ENCODE measurements at regions not wholly inside any gene's neighbourhood (a gene's known extent, or its start where the extent isn't known, plus 50 kb on each side); places are given as distances from the start of the nearest gene placed in this dataset.
A peak's percentile ranks its signal among the peaks of the same experiment; 100 is the strongest.

DNA sequence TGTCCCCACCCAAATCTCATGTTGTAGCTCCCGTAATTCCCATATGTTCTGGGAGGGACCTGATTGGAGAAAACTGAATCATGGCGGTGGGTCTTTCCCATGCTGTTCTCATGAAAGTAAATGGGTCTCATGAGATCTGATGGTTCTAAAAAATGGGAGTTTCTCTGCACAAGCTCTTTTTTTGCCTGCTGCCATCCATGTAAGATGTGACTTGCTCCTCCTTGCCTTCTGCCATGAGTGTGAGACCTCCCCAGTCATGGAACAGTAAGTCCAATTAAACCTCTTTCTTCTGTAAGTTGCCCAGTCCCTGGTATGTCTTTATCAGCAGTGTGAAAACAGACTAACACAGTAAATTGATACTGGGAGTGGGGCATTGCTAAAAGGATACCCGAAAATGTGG is 1218.4 kb upstream of the CITED2 start:
- H3K27me3 Mint-ChIP-seq, result peaks cover 4% of the 10 kb centered on the region
- no peak overlapping the region for H3K27ac Mint-ChIP-seq
- H3K4me1 Mint-ChIP-seq, result no peaks in the 10 kb centered on the region
- peaks cover 4% of the 10 kb centered on the region for H3K9me3 Mint-ChIP-seq
- no peaks in the 10 kb centered on the region for H3K36me3 Mint-ChIP-seq
- no peak overlapping the region for H3K4me3 Mint-ChIP-seq
- DNase-seq, result no peak

DNA sequence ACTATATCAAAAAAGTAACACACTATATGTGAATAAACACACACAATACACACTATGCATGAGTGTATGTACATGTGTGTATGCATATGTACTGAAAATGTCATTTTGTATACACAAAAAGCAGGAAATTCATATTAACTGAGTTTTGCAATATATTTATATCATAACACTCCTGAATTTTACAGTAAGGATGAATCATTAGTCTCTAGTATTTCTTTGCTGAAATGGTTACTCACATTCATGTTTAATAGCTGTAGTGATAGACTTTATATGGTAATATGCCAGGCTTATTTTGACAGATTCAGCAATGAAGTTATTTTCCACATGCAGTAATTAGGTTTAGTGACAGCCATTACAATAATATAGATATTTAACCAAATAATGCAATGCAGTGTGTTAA is 1216.2 kb upstream of the CITED2 start:
- Mint-ChIP-seq H3K9me3 (peaks cover 5% of the 10 kb centered on the region), H3K27me3 (peaks cover 8% of the 10 kb centered on the region), H3K36me3 (no peaks in the 10 kb centered on the region), H3K4me3 (no peak overlapping the region), H3K4me1 (peaks cover 6% of the 10 kb centered on the region), H3K27ac (no peak overlapping the region)
- no peak for DNase-seq

DNA sequence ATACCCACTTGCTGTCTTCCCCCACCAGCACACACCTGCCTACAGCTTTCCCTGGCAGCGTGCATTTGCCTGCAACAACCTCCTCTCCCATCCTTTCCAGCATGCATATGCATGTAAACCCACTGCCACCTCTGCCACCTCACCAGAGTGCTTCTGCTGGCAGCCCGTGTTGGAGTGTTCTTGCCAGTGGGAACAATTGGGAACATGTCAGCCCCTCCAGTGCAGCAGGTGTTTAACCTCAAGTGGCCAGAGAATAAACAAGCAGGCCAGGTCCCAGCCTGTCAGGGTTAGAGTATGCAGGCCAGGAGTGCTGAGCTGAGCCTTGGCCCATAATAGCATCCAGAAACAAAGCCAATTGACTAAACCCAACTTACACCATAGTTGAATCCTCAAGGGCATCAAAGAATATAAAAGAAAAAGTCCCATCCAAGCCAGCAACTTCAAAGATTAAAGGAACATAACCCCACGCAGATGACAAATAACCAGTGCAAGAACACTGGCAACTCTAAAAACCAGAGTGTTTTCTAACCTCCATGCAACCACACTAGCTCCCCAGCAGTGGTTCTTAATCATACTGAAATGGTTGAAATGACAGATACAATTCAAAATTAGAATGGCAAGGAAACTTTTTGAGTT is 1212.1 kb upstream of the CITED2 start:
- peaks cover 1% of the 10 kb centered on the region for H3K9me3 Mint-ChIP-seq
- H3K27me3 Mint-ChIP-seq, result peaks cover 34% of the 10 kb centered on the region
- no peak overlapping the region for H3K4me3 Mint-ChIP-seq
- peaks cover 11% of the 10 kb centered on the region for H3K4me1 Mint-ChIP-seq
- DNase-seq, result peak; percentile 3
- H3K27ac Mint-ChIP-seq, result peak overlapping the region; percentile 14
- H3K36me3 Mint-ChIP-seq, result no peaks in the 10 kb centered on the region

DNA sequence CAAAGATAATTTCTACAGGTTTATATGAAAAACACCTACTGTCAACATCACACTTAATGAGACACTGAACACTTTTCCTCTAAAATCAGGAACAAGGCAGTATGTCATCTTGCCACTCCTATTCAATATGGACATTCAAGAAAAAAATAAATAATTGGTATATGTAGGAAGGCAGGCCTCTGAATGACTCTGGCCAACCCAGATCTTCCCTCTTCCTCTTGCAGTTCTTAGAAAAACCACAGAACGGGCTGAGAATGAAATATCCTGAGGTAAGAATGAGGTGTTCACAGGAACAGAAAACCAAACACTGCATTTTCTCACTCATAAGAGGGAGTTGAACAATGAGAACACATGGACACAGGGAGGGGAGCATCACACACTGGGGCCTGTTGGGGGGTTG is 1207.2 kb upstream of the CITED2 start:
- no peaks in the 10 kb centered on the region for H3K9me3 Mint-ChIP-seq
- H3K27ac Mint-ChIP-seq, result no peak overlapping the region

DNA sequence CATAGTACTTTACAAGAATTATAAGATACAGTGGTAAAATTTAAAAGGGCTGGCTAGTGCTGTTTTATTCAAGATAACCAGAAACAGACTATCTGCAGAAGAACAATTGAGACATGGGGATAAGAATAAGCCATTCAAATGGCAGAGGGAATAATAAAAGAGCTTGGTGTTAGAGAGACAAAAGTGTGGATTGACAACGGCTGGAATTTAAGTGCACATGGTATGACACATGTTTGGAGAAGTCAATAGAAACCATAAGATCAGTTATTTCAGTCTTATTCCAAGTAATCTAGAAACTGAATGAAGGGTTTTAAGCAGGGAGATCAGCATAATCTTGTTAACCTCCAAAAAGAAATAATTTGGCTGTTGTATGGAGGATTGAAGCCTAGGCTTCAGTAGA is 1205.5 kb upstream of the CITED2 start:
- no peak for DNase-seq
- Mint-ChIP-seq H3K27me3 (peaks cover 39% of the 10 kb centered on the region), H3K9me3 (no peaks in the 10 kb centered on the region), H3K4me3 (no peak overlapping the region), H3K27ac (no peak overlapping the region), H3K36me3 (no peaks in the 10 kb centered on the region), H3K4me1 (peaks cover 7% of the 10 kb centered on the region)

More for the DNA sequence above, 1207.2 kb upstream of the CITED2 start:
- peaks cover 42% of the 10 kb centered on the region for H3K27me3 Mint-ChIP-seq
- H3K4me1 Mint-ChIP-seq, result peaks cover 9% of the 10 kb centered on the region
- DNase-seq, result no peak
- no peak overlapping the region for H3K4me3 Mint-ChIP-seq
- H3K36me3 Mint-ChIP-seq, result no peaks in the 10 kb centered on the region

DNA sequence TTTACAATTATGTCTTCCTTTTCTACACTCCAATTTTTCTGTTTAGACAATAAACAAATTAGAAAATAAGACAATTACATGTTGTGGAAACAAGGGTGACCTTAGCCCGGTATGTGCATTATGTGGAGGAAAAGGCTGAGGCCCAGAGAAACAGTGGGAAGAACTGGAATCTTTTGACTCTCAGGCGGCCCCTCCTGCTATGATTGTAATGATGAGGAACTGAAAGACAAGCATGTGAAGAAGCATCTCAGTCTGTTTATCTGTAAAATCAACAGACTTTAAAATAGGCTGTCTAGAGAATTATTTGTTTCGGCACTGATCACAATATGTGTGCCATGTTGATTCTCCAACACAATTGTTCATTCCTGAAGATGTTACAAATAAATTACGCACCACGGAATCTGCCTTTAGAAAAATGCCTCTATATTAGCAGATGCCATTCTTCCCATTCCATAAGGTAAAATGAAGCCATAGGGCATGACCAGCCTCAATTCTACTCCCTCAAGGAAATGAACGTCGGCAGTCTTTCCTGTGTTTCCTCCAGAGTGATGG is 1201.6 kb upstream of the CITED2 start:
- Mint-ChIP-seq H3K36me3 (no peaks in the 10 kb centered on the region), H3K9me3 (no peaks in the 10 kb centered on the region), H3K4me1 (peaks cover 7% of the 10 kb centered on the region), H3K27ac (no peak overlapping the region), H3K27me3 (peaks cover 16% of the 10 kb centered on the region), H3K4me3 (no peak overlapping the region)
- DNase-seq, result no peak

DNA sequence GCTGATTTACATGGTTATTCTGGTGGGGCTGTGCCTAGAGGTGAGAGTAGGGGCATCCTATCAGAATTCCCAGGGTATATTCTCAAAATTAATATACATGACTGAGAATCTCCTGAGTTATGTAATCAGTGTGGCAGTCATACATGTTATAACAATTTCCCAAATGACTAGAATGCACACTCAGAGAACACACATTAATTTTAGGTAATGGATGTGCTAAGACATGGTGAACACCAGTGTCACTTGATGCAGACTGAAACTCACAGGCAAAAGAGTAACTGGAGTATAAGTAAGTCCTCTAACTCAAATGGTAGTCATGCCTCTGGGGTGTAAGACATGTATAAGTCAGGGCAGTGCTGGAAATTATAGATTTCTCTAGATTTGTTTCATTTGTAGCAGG is 1198.4 kb upstream of the CITED2 start:
- peaks cover 13% of the 10 kb centered on the region for H3K27me3 Mint-ChIP-seq
- peaks cover 7% of the 10 kb centered on the region for H3K4me1 Mint-ChIP-seq
- no peak for DNase-seq
- H3K27ac Mint-ChIP-seq, result no peak overlapping the region
- no peaks in the 10 kb centered on the region for H3K36me3 Mint-ChIP-seq
- no peaks in the 10 kb centered on the region for H3K9me3 Mint-ChIP-seq
- no peak overlapping the region for H3K4me3 Mint-ChIP-seq

DNA sequence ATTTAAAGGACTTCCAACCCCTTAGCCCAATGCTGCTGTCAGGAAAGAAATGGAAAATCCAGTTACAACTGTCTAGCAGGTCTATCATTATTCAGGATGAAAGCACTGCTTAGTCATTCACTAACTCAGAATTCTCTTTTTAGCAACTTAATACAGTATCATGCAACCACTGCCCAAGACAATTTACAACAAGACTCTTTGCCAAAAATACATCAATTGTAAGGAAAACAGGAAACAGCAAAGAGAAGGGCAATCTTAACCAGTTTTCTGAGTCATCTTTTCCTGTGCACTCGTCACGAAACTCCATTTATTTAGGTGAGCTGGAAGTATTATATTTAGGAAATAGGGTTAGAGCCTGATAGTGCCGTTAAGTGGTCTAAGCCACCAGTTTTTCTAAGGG is 1197.7 kb upstream of the CITED2 start:
- Mint-ChIP-seq H3K4me3 (no peak overlapping the region), H3K27ac (no peak overlapping the region), H3K36me3 (no peaks in the 10 kb centered on the region), H3K27me3 (peaks cover 19% of the 10 kb centered on the region), H3K4me1 (peaks cover 7% of the 10 kb centered on the region), H3K9me3 (no peaks in the 10 kb centered on the region)
- DNase-seq, result no peak

DNA sequence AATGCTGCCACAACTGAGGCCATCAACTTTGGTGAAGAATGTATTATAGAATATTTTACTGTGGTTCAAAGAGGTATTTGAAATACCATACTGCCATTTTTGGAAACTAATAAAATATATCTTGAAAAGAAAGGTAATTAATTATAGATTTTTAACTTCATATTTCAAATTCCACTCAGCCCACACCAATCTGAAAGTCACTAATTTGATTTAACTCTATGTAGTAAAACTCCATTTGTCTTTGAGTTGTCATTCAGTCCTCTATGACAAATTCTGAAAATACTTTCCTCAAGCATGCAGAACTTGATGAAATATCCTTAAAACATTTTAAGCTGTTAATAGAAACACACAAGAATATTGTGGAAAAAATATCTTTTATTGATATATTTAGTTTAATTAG is 1196.7 kb upstream of the CITED2 start:
- Mint-ChIP-seq H3K9me3 (no peaks in the 10 kb centered on the region), H3K27ac (no peak overlapping the region), H3K27me3 (peaks cover 14% of the 10 kb centered on the region), H3K4me1 (peaks cover 7% of the 10 kb centered on the region), H3K36me3 (no peaks in the 10 kb centered on the region), H3K4me3 (no peak overlapping the region)
- no peak for DNase-seq

DNA sequence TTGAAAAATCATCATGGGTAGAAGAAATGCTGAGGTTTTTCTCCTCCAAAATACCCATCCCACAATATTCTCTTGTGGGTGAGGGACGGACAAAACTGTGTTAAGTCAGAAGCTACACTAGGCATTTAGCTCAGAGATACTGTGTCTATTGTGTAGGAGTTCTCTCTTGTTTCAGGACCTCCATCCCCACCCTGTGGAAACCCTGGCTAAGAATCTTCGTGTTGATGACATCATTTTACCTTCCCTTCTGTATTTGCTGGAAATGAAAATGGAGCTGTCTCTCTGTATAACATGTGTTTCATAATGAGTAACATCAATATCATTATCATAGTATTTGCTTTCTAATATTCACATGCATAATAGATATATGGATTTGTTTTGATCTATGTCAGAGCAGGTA is 1193.0 kb upstream of the CITED2 start:
- H3K27me3 Mint-ChIP-seq, result peaks cover 14% of the 10 kb centered on the region
- no peak for DNase-seq
- H3K4me1 Mint-ChIP-seq, result peaks cover 7% of the 10 kb centered on the region
- no peaks in the 10 kb centered on the region for H3K36me3 Mint-ChIP-seq
- H3K9me3 Mint-ChIP-seq, result no peaks in the 10 kb centered on the region
- no peak overlapping the region for H3K4me3 Mint-ChIP-seq
- no peak overlapping the region for H3K27ac Mint-ChIP-seq

DNA sequence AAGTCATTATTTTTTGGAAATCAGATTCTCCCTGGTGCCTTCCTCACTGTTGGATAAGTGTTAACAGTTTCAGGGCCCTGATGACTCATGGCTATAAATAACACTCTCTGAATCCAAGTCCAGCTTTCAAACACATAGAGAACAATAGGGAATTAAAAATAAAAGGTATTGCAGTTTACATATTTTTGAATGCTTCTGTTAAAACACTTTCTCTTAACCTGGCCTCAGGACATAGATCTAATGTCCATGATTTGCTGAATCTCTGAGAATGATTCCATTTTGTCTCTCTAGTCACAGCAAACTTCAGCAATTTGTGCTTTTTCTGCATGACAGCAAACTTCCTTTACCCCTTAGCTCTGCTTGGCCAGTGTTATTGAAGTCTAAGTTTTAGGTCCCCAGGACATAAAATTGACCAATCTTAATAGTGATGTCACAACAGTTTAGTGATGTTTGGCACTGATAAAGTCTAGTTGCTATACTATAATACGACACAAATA is 1192.4 kb upstream of the CITED2 start:
- no peak overlapping the region for H3K4me3 Mint-ChIP-seq
- H3K27ac Mint-ChIP-seq, result no peak overlapping the region
- no peaks in the 10 kb centered on the region for H3K9me3 Mint-ChIP-seq
- peaks cover 14% of the 10 kb centered on the region for H3K27me3 Mint-ChIP-seq
- no peaks in the 10 kb centered on the region for H3K36me3 Mint-ChIP-seq
- peaks cover 3% of the 10 kb centered on the region for H3K4me1 Mint-ChIP-seq
- DNase-seq, result no peak

DNA sequence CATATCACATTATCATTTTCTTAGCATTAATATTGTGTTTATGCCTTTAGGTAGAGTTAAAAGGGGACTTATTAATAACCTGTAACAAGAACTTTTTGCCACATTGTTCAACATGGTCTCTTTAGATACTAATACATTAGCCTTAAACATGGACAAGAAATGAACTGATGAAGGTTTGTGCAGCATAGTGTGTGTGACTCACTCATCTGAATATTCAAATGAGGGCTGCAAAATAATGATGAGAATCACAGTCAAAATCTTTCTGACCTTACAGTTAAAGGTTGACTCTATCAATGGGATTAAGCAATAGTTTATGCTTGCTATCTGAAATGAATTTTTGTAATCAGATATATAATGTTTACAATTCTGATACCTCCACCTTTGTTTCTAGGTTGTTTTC is 1189.3 kb upstream of the CITED2 start:
- H3K27ac Mint-ChIP-seq, result no peak overlapping the region
- H3K4me3 Mint-ChIP-seq, result no peak overlapping the region
- no peaks in the 10 kb centered on the region for H3K36me3 Mint-ChIP-seq
- H3K4me1 Mint-ChIP-seq, result no peaks in the 10 kb centered on the region
- no peaks in the 10 kb centered on the region for H3K9me3 Mint-ChIP-seq
- peaks cover 6% of the 10 kb centered on the region for H3K27me3 Mint-ChIP-seq
- DNase-seq, result no peak

DNA sequence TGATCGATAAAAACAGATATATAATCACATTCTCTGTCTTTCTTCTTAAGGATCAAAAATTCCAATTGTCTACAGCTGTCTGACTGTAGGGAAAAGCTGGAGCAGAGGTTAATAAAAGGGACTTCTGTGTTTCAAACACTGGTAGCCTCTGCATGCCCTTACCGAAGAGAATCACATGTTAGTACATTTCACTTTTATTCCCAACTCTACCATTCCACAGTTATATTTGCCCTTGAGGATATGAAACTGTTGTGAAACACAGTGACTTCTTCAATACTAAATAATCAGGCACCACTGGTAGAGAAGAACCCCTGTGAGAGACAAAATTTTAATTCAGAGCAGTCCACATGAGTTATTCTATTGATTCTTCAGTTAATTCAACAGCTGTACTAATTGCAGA is 1187.3 kb upstream of the CITED2 start:
- no peaks in the 10 kb centered on the region for H3K4me1 Mint-ChIP-seq
- H3K27me3 Mint-ChIP-seq, result no peaks in the 10 kb centered on the region
- H3K27ac Mint-ChIP-seq, result no peak overlapping the region
- no peak for DNase-seq
- no peak overlapping the region for H3K4me3 Mint-ChIP-seq
- no peaks in the 10 kb centered on the region for H3K9me3 Mint-ChIP-seq
- H3K36me3 Mint-ChIP-seq, result no peaks in the 10 kb centered on the region

DNA sequence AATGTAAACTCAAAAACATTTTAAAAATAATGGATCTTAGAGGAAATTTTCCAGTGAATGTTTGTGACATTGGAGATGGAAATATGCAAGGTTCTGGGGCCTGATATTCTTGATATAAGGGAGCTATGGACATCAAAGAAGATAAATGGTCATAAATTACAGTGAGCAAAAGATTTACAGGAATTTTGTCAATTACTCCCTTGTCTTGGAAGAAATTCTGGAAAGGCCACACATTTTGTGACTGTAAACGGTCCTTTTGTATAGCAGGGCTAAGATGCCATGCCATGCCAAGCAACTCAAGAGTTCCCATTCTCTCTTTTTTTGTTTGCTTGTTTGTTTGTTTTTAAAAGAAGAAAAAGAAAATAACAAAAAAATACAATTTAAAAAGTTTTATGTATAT is 1186.2 kb upstream of the CITED2 start:
- Mint-ChIP-seq H3K9me3 (no peaks in the 10 kb centered on the region), H3K4me1 (no peaks in the 10 kb centered on the region), H3K4me3 (no peak overlapping the region), H3K36me3 (no peaks in the 10 kb centered on the region), H3K27ac (no peak overlapping the region), H3K27me3 (no peaks in the 10 kb centered on the region)
- no peak for DNase-seq

DNA sequence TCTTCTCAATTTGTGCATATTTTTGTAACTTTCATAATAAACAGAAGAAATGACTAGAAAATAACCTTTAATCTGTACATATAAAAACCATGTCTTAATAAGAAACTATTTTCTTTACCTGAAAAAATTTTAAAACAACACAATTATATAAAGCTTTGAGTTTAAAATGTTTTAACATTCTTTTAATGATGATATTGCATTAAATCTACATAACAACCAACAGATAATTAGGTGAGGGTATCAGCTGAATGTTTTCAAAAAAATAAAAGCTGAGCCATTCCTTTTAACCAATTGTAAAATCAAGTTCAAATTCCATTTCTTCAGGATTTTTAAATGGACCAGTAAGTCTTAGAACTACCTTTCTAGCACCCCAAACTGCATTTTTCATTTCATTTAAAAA is 1185.0 kb upstream of the CITED2 start:
- Mint-ChIP-seq H3K4me1 (no peaks in the 10 kb centered on the region), H3K27me3 (no peaks in the 10 kb centered on the region), H3K27ac (no peak overlapping the region), H3K9me3 (no peaks in the 10 kb centered on the region), H3K4me3 (no peak overlapping the region), H3K36me3 (no peaks in the 10 kb centered on the region)
- DNase-seq, result no peak

DNA sequence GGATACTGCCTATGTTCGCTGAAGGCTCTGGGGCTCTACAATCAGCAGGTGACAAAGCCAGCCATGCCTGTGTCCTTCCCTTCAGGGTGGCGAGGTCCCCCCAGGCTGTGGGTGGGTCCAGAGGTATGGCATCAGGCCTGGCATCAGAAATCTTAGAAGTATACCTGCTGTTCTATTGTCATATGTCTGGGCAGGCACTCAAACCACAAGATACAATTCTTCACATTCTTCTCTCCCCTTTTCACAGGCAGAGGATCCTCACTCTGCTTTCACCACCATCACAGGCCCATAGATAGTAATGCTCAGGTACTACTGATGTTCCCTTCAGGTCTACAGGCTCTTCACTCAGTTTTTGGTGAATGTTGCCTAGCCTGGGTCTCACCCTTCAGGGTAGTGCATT is 1180.0 kb upstream of the CITED2 start:
- Mint-ChIP-seq H3K27me3 (peaks cover 4% of the 10 kb centered on the region), H3K36me3 (no peaks in the 10 kb centered on the region), H3K4me1 (no peaks in the 10 kb centered on the region), H3K27ac (no peak overlapping the region), H3K4me3 (no peak overlapping the region), H3K9me3 (no peaks in the 10 kb centered on the region)
- no peak for DNase-seq
